ENCODE measurements at regions not wholly inside any gene's neighbourhood (a gene's known extent, or its start where the extent isn't known, plus 50 kb on each side); places are given as distances from the start of the nearest gene placed in this dataset.

DNA sequence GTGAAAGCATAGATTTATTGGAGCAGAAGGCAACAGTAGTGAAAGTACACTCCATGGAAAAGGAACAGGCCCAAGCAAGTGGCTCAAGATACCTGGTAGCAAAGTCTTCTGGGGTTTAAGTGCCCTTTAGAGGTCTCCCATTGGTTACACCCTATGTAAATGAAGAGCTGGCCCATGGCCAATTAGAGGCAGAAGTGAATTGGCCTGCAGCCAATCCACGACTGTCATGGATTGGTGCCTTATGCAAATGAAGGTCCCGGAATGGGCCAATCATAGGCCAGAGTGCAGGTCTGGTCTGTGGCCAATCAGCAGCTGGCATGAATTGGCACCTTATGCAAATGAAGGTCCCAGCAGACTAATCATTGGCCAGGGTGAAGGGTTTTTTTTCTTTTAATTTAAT lies 64.2 kb upstream of the PCSK5 start:
- TF ChIP-seq FOXJ3 (CRISPR knock-in tag; IDR thresholded peaks at IDR 0.05) = no peak
- no peak for TF ChIP-seq YY1 (IDR thresholded peaks at IDR 0.05; ENCODE audit: low read depth)
- TF ChIP-seq RAD21 (IDR thresholded peaks at IDR 0.05; ENCODE audit: low read length) = no peak
- TF ChIP-seq, protein P1, sequence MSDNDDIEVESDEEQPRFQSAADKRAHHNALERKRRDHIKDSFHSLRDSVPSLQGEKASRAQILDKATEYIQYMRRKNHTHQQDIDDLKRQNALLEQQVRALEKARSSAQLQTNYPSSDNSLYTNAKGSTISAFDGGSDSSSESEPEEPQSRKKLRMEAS (IDR thresholded peaks at IDR 0.05; ENCODE audit: low read depth) = no peak
- no peak for TF ChIP-seq NRF1 (IDR thresholded peaks at IDR 0.05; ENCODE audit: low read depth, low read length)
- TF ChIP-seq, protein P2, sequence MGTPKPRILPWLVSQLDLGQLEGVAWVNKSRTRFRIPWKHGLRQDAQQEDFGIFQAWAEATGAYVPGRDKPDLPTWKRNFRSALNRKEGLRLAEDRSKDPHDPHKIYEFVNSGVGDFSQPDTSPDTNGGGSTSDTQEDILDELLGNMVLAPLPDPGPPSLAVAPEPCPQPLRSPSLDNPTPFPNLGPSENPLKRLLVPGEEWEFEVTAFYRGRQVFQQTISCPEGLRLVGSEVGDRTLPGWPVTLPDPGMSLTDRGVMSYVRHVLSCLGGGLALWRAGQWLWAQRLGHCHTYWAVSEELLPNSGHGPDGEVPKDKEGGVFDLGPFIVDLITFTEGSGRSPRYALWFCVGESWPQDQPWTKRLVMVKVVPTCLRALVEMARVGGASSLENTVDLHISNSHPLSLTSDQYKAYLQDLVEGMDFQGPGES (IDR thresholded peaks at IDR 0.05; ENCODE audit: low read depth, low read length) = no peak
- TF ChIP-seq, protein P3, sequence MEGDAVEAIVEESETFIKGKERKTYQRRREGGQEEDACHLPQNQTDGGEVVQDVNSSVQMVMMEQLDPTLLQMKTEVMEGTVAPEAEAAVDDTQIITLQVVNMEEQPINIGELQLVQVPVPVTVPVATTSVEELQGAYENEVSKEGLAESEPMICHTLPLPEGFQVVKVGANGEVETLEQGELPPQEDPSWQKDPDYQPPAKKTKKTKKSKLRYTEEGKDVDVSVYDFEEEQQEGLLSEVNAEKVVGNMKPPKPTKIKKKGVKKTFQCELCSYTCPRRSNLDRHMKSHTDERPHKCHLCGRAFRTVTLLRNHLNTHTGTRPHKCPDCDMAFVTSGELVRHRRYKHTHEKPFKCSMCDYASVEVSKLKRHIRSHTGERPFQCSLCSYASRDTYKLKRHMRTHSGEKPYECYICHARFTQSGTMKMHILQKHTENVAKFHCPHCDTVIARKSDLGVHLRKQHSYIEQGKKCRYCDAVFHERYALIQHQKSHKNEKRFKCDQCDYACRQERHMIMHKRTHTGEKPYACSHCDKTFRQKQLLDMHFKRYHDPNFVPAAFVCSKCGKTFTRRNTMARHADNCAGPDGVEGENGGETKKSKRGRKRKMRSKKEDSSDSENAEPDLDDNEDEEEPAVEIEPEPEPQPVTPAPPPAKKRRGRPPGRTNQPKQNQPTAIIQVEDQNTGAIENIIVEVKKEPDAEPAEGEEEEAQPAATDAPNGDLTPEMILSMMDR (IDR thresholded peaks at IDR 0.05) = no peak
- no peak for TF ChIP-seq SMC3 (IDR thresholded peaks at IDR 0.05; ENCODE audit: low read depth, low read length)
- TF ChIP-seq MEF2A (IDR thresholded peaks at IDR 0.05; ENCODE audit: borderline replicate concordance, low read depth) = no peak
- TF ChIP-seq TAF1 (IDR thresholded peaks at IDR 0.05; ENCODE audit: borderline replicate concordance, low read depth, low read length) = no peak
- TF ChIP-seq RFX5 (IDR thresholded peaks at IDR 0.05; ENCODE audit: low read length) = no peak
- TF ChIP-seq, protein P4, sequence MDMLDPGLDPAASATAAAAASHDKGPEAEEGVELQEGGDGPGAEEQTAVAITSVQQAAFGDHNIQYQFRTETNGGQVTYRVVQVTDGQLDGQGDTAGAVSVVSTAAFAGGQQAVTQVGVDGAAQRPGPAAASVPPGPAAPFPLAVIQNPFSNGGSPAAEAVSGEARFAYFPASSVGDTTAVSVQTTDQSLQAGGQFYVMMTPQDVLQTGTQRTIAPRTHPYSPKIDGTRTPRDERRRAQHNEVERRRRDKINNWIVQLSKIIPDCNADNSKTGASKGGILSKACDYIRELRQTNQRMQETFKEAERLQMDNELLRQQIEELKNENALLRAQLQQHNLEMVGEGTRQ (IDR thresholded peaks at IDR 0.05; ENCODE audit: borderline replicate concordance, low read depth, low read length) = no peak
